GM04503 (cell line): ENCODE measurements at regions not wholly inside any gene's neighbourhood (a gene's known extent, or its start where the extent isn't known, plus 50 kb on each side); places are given as distances from the start of the nearest gene placed in this dataset.
"Not testable (repeated sequence)": the region's sequence is repeated elsewhere in the genome, so short reads cannot be mapped to it uniquely, and the experiment has no call there.

Source experiments
- DNase-seq: peaks from one replicate; pipeline ENCODE4 v3.0.0-alpha.2; 2012; ENCODE audit warnings: low read depth

GRCh38 chr3:88408935-88409334, 259.2 kb downstream of the C3orf38 start:
- DNase-seq: no peak

- DNase-seq: no peak
Measured at GRCh38 chr3:88410259-88410658, 260.5 kb downstream of the C3orf38 start.

- no peak for DNase-seq
Measured at GRCh38 chr3:88412346-88412745, 262.6 kb downstream of the C3orf38 start.

- no peak for DNase-seq
Measured at GRCh38 chr3:88416436-88416835, 266.7 kb downstream of the C3orf38 start.

GRCh38 chr3:88418219-88418618, 268.5 kb downstream of the C3orf38 start:
- no peak for DNase-seq

GRCh38 chr3:88433568-88433967, 283.8 kb downstream of the C3orf38 start:
- DNase-seq: no peak

GRCh38 chr3:88434001-88434400, 284.2 kb downstream of the C3orf38 start:
- DNase-seq: no peak

GRCh38 chr3:88440701-88441100, 290.9 kb downstream of the C3orf38 start:
- DNase-seq: no peak

GRCh38 chr3:88443066-88443465, 293.3 kb downstream of the C3orf38 start:
- DNase-seq: no peak

GRCh38 chr3:88444251-88444650, 294.5 kb downstream of the C3orf38 start:
- no peak for DNase-seq

GRCh38 chr3:88452228-88452627, 302.5 kb downstream of the C3orf38 start:
- DNase-seq: no peak

GRCh38 chr3:88460369-88460768, 310.6 kb downstream of the C3orf38 start:
- no peak for DNase-seq

GRCh38 chr3:88462230-88462629, 312.5 kb downstream of the C3orf38 start:
- DNase-seq: no peak

- no peak for DNase-seq
Measured at GRCh38 chr3:88467191-88467590, 317.4 kb downstream of the C3orf38 start.

GRCh38 chr3:88469216-88469615, 319.5 kb downstream of the C3orf38 start:
- no peak for DNase-seq

GRCh38 chr3:88478460-88478859, 328.7 kb downstream of the C3orf38 start:
- DNase-seq: no peak

- DNase-seq: no peak
Measured at GRCh38 chr3:88480822-88481221, 331.1 kb downstream of the C3orf38 start.

GRCh38 chr3:88485001-88485400, 335.2 kb downstream of the C3orf38 start:
- no peak for DNase-seq

GRCh38 chr3:88508818-88509217, 359.1 kb downstream of the C3orf38 start:
- DNase-seq: not testable (repeated sequence)

GRCh38 chr3:88509582-88509981, 359.8 kb downstream of the C3orf38 start:
- DNase-seq: no peak

- no peak for DNase-seq
Measured at GRCh38 chr3:88528494-88528893, 378.7 kb downstream of the C3orf38 start.

GRCh38 chr3:88534534-88534933, 384.8 kb downstream of the C3orf38 start:
- DNase-seq: no peak

GRCh38 chr3:88535563-88535962, 385.8 kb downstream of the C3orf38 start:
- no peak for DNase-seq

- no peak for DNase-seq
Measured at GRCh38 chr3:88542916-88543315, 393.2 kb downstream of the C3orf38 start.

- no peak for DNase-seq
Measured at GRCh38 chr3:88572450-88572849, 422.7 kb downstream of the C3orf38 start.
